PFSK-1 (cell line): ENCODE measurements at regions not wholly inside any gene's neighbourhood (a gene's known extent, or its start where the extent isn't known, plus 50 kb on each side); places are given as distances from the start of the nearest gene placed in this dataset.

Experiments used
- POLR2AphosphoS5 ChIP-seq: IDR thresholded peaks from 2 replicates; pipeline ENCODE4 v1.6.1; 2012; ENCODE audit warnings: low read depth, mild to moderate bottlenecking, control low read depth, low read length, moderate library complexity
- REST ChIP-seq, 2 experiments: IDR thresholded peaks; 2 replicates each; pipeline versions ENCODE4 v1.6.1 to v1.8.0; 2011 to 2012; ENCODE audit warnings: low read depth in 2 of 2, low read length in 2 of 2, control low read depth in 1 of 2, inconsistent platforms in 1 of 2, mild to moderate bottlenecking in 1 of 2, moderate library complexity in 1 of 2; ENCODE audit not compliant: insufficient read depth in 1 of 2
- SIN3A ChIP-seq: IDR thresholded peaks from 2 replicates; pipeline ENCODE4 v1.6.1; 2012; ENCODE audit warnings: mild to moderate bottlenecking, low read length, moderate library complexity, borderline replicate concordance; ENCODE audit not compliant: insufficient read depth
- TAF1 ChIP-seq: IDR thresholded peaks from 2 replicates; pipeline ENCODE4 v1.6.1; 2012; ENCODE audit warnings: low read length, control low read depth, borderline replicate concordance; ENCODE audit not compliant: insufficient read depth

- TF ChIP-seq POLR2AphosphoS5: no peak
- no peak for TF ChIP-seq SIN3A
- no peak for TF ChIP-seq TAF1
- TF ChIP-seq REST (IDR thresholded peaks at IDR 0.05; ENCODE audit: insufficient read depth in 1 of 2, low read depth in 2 of 2, low read length in 2 of 2): no peak
Measured at GRCh38 chr5:157963244-157963643, 104.3 kb upstream of the CLINT1 start.
